AG04449 (cell line): ENCODE measurements at regions not wholly inside any gene's neighbourhood (a gene's known extent, or its start where the extent isn't known, plus 50 kb on each side); places are given as distances from the start of the nearest gene placed in this dataset.

ENCODE experiments used
- CTCF ChIA-PET: fragments of 350-600 bp; formaldehyde crosslinking; extraction: SDS; loops from one replicate; lab custom pipeline; 2021; ENCODE audit warnings: antibody characterized with exemption; lab: Yijun Ruan, JAX
- POLR2A ChIA-PET: fragments of 400-600, 350-600 bp; formaldehyde crosslinking; extraction: SDS; loops from one replicate; lab custom pipeline; 2020; ENCODE audit warnings: antibody characterized with exemption, inconsistent platforms; lab: Yijun Ruan, JAX
- DNase-seq: peaks from one replicate; pipeline ENCODE4 v3.0.0-alpha.2; 2010; ENCODE audit warnings: low read depth, low spot score
- H3K4me3 ChIP-seq: 2 replicates; pipeline ENCODE4 v1.5.1; 2011; ENCODE audit warnings: low read depth, mild to moderate bottlenecking, control low read depth, low read length
- TF ChIP-seq, protein P1 (sequence below): IDR thresholded peaks from one replicate; pipeline ENCODE4 v1.5.1; 2011; ENCODE audit warnings: mild to moderate bottlenecking, moderate library complexity, low read length, control low read depth, inconsistent platforms; ENCODE audit not compliant: insufficient read depth; ENCODE audit errors: missing control alignments

- ChIA-PET POLR2A (no interaction called here), CTCF (interaction anchor here (0.9 to 3.0 kb wide), 2 partner anchors 11 kb away, joined by 3 to 12 read pairs; no protein-coding TSS in a partner anchor)
- TF ChIP-seq, protein P1, sequence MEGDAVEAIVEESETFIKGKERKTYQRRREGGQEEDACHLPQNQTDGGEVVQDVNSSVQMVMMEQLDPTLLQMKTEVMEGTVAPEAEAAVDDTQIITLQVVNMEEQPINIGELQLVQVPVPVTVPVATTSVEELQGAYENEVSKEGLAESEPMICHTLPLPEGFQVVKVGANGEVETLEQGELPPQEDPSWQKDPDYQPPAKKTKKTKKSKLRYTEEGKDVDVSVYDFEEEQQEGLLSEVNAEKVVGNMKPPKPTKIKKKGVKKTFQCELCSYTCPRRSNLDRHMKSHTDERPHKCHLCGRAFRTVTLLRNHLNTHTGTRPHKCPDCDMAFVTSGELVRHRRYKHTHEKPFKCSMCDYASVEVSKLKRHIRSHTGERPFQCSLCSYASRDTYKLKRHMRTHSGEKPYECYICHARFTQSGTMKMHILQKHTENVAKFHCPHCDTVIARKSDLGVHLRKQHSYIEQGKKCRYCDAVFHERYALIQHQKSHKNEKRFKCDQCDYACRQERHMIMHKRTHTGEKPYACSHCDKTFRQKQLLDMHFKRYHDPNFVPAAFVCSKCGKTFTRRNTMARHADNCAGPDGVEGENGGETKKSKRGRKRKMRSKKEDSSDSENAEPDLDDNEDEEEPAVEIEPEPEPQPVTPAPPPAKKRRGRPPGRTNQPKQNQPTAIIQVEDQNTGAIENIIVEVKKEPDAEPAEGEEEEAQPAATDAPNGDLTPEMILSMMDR = no peak
- DNase-seq = no peak
- no peak overlapping the region for H3K4me3 ChIP-seq
Observed at GRCh38 chr13:53141336-53141735, 112.7 kb downstream of the OLFM4 start.

GRCh38 chr13:53142306-53142705, 113.7 kb downstream of the OLFM4 start:
- ChIA-PET POLR2A (no interaction called here), CTCF (interaction anchor here (3.0 kb wide), 1 partner anchor 10 kb away, joined by 12 read pairs; no protein-coding TSS in a partner anchor)
- TF ChIP-seq, protein P1 = no peak
- H3K4me3 ChIP-seq = no peak overlapping the region
- peak; percentile 17 for DNase-seq

DNA sequence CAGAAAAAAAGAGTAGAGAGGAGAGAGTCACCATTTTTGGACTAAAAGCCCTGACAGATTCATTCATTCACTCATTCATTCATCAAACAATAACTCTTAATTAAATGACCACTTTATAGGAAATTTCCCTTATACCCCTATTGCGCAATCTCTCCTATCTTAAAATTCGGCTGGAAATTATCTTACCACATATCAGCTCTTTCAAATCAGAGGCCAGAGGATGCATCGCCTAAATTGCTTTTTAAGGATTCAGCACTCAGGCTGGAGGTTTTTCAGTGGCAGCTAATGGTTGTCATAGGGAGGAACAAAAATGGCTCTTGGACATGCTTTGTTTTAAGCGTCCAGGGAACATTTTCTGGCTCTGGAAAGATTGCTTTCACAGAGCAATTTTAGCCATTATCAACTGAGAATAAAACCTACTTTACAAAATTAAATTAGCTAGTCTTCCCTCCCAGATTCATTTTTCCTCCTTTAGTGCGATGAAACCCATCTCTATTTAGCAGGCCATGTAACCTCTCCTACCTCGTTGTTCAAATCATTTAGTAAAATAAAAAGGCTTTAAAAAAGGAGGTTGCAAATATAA, 115.2 kb downstream of the OLFM4 start:
- CTCF ChIA-PET = interaction anchor here (3.0 kb wide), 1 partner anchor 9 kb away, joined by 12 read pairs; no protein-coding TSS in a partner anchor
- DNase-seq = no peak
- POLR2A ChIA-PET = no interaction called here
- TF ChIP-seq, protein P1 = no peak
- H3K4me3 ChIP-seq = no peak overlapping the region

DNA sequence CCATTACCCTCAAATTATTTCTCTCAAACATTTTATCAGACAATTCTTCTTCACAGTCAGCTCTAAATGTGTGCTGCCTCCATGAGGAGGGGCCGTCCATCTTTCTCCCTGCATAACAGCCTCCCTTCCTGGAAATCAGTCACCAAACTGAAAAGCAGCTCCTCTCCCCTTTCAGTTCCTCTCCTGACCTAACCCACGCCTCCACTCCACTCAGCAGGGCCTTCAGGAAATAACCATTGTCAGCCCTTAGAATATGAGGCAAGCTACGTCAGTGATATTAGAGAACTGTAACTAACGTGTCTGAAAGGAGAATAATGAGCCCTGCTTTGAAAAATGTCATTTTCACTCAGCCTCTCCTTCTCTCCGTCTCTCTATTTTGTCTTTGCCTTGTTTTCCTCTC, 116.2 kb downstream of the OLFM4 start:
- no peak overlapping the region for H3K4me3 ChIP-seq
- ChIA-PET CTCF (interaction anchor here (2.6 kb wide), 1 partner anchor 177 kb away, joined by 12 read pairs; no protein-coding TSS in a partner anchor), POLR2A (no interaction called here)
- DNase-seq = no peak
- TF ChIP-seq, protein P1 = no peak

GRCh38 chr13:53150568-53150967, 122.0 kb downstream of the OLFM4 start:
- DNase-seq = no peak
- ChIA-PET CTCF (interaction anchor here (1.5 kb wide), 1 partner anchor 542 kb away, joined by 3 read pairs; no protein-coding TSS in a partner anchor), POLR2A (no interaction called here)

GRCh38 chr13:53151336-53152056, 122.9 kb downstream of the OLFM4 start:
- no peak for DNase-seq
- TF ChIP-seq, protein P1 = peak; percentile 67
- ChIA-PET POLR2A (no interaction called here), CTCF (interaction anchor here (0.6 to 2.4 kb wide), 13 partner anchors 8 to 189 kb away, joined by 3 to 21 read pairs (median 3); no protein-coding TSS in a partner anchor)
- no peak overlapping the region for H3K4me3 ChIP-seq

More at GRCh38 chr13:53150568-53150967, 122.0 kb downstream of the OLFM4 start:
- no peak overlapping the region for H3K4me3 ChIP-seq
- TF ChIP-seq, protein P1 = no peak
